ENCODE measurements at regions not wholly inside any gene's neighbourhood (a gene's known extent, or its start where the extent isn't known, plus 50 kb on each side); places are given as distances from the start of the nearest gene placed in this dataset.

- Histone ChIP-seq H3K9ac (ENCODE audit: low read length in 3 of 3) (no peak overlapping the region), H3K4me3 (ENCODE audit: low read length in 3 of 3) (no peak overlapping the region), H3K4me1 (ENCODE audit: control insufficient read depth in 2 of 3, insufficient read depth in 2 of 3, low read depth in 1 of 3, low read length in 3 of 3) (no peaks in the 10 kb centered on the region), H3K36me3 (ENCODE audit: control insufficient read depth in 2 of 3, insufficient read depth in 3 of 3, low read length in 3 of 3) (no peaks in the 10 kb centered on the region), H3K27ac (ENCODE audit: low read depth in 2 of 2, low read length in 2 of 2) (no peak overlapping the region), H3K27me3 (ENCODE audit: control insufficient read depth, insufficient read depth, low read length) (no peaks in the 10 kb centered on the region), H3K9me3 (ENCODE audit: control insufficient read depth in 2 of 3, insufficient read depth in 1 of 3, low read length in 3 of 3) (no peaks in the 10 kb centered on the region)
- FAIRE-seq (no peak), DNase-seq (no peak)
- TF ChIP-seq CTCF (IDR thresholded peaks at IDR 0.05; ENCODE audit: borderline replicate concordance, extremely low read depth, insufficient read depth): no peak
- intact Hi-C loops (cut with DNase I): no loop called here
Measured at GRCh38 chr18:64589000-64589399, 440.1 kb upstream of the LINC00305 start.

- Histone ChIP-seq H3K27me3 (ENCODE audit: control insufficient read depth, insufficient read depth, low read length) (no peaks in the 10 kb centered on the region), H3K4me3 (ENCODE audit: low read length in 3 of 3) (no peak overlapping the region), H3K9ac (ENCODE audit: low read length in 3 of 3) (no peak overlapping the region), H3K27ac (ENCODE audit: low read depth in 2 of 2, low read length in 2 of 2) (no peak overlapping the region), H3K36me3 (ENCODE audit: control insufficient read depth in 2 of 3, insufficient read depth in 3 of 3, low read length in 3 of 3) (no peaks in the 10 kb centered on the region), H3K4me1 (ENCODE audit: control insufficient read depth in 2 of 3, insufficient read depth in 2 of 3, low read depth in 1 of 3, low read length in 3 of 3) (no peaks in the 10 kb centered on the region), H3K9me3 (ENCODE audit: control insufficient read depth in 2 of 3, insufficient read depth in 1 of 3, low read length in 3 of 3) (no peaks in the 10 kb centered on the region)
- DNase-seq (no peak), FAIRE-seq (no peak)
- intact Hi-C loops (cut with DNase I): no loop called here
- TF ChIP-seq CTCF (IDR thresholded peaks at IDR 0.05; ENCODE audit: borderline replicate concordance, extremely low read depth, insufficient read depth): no peak
Measured at GRCh38 chr18:64566456-64566855, 417.6 kb upstream of the LINC00305 start.

- DNase-seq: no peak
- Histone ChIP-seq H3K4me1 (ENCODE audit: control insufficient read depth in 2 of 3, insufficient read depth in 2 of 3, low read depth in 1 of 3, low read length in 3 of 3) (no peaks in the 10 kb centered on the region), H3K9ac (ENCODE audit: low read length in 3 of 3) (no peak overlapping the region), H3K27ac (ENCODE audit: low read depth in 2 of 2, low read length in 2 of 2) (no peak overlapping the region), H3K9me3 (ENCODE audit: control insufficient read depth in 2 of 3, insufficient read depth in 1 of 3, low read length in 3 of 3) (no peaks in the 10 kb centered on the region), H3K27me3 (ENCODE audit: control insufficient read depth, insufficient read depth, low read length) (no peaks in the 10 kb centered on the region), H3K36me3 (ENCODE audit: control insufficient read depth in 2 of 3, insufficient read depth in 3 of 3, low read length in 3 of 3) (no peaks in the 10 kb centered on the region), H3K4me3 (ENCODE audit: low read length in 3 of 3) (no peak overlapping the region)
- FAIRE-seq: no peak
- intact Hi-C loops (cut with DNase I): no loop called here
- TF ChIP-seq CTCF (IDR thresholded peaks at IDR 0.05; ENCODE audit: borderline replicate concordance, extremely low read depth, insufficient read depth): no peak
Measured at GRCh38 chr18:64562651-64563050, 413.8 kb upstream of the LINC00305 start.

- Histone ChIP-seq H3K4me1 (ENCODE audit: control insufficient read depth in 2 of 3, insufficient read depth in 2 of 3, low read depth in 1 of 3, low read length in 3 of 3) (no peaks in the 10 kb centered on the region), H3K9me3 (ENCODE audit: control insufficient read depth in 2 of 3, insufficient read depth in 1 of 3, low read length in 3 of 3) (no peaks in the 10 kb centered on the region), H3K36me3 (ENCODE audit: control insufficient read depth in 2 of 3, insufficient read depth in 3 of 3, low read length in 3 of 3) (no peaks in the 10 kb centered on the region), H3K27ac (ENCODE audit: low read depth in 2 of 2, low read length in 2 of 2) (no peak overlapping the region), H3K9ac (ENCODE audit: low read length in 3 of 3) (no peak overlapping the region), H3K27me3 (ENCODE audit: control insufficient read depth, insufficient read depth, low read length) (no peaks in the 10 kb centered on the region), H3K4me3 (ENCODE audit: low read length in 3 of 3) (no peak overlapping the region)
- intact Hi-C loops (cut with DNase I): no loop called here
- no peak for TF ChIP-seq CTCF (IDR thresholded peaks at IDR 0.05; ENCODE audit: borderline replicate concordance, extremely low read depth, insufficient read depth)
- DNase-seq (no peak), FAIRE-seq (no peak)
Measured at GRCh38 chr18:64546451-64546850, 397.6 kb upstream of the LINC00305 start.

All from kidney (tissue), 13 donors.